Ascending aorta (tissue), 2 donors: ENCODE measurements at regions not wholly inside any gene's neighbourhood (a gene's known extent, or its start where the extent isn't known, plus 50 kb on each side); places are given as distances from the start of the nearest gene placed in this dataset.

Experiments used
- DNase-seq, 2 donors: peaks; one replicate each; pipeline ENCODE4 v3.0.0-alpha.2; 2019; ENCODE audit warnings: low spot score in 2 of 2
- H3K27ac ChIP-seq, 2 donors: fragments of 200-600 bp; sonication (generic); one replicate each; pipeline ENCODE4 v1.5.1; 2016 to 2017; ENCODE audit warnings: mild to moderate bottlenecking in 1 of 2
- H3K27me3 ChIP-seq: fragments of 200-600 bp; sonication (generic); one replicate; pipeline ENCODE4 v1.5.1; 2017
- H3K36me3 ChIP-seq, 2 donors: fragments of 200-600 bp; sonication (generic); one replicate each; pipeline ENCODE4 v1.5.1; 2016
- H3K4me1 ChIP-seq, 2 donors: fragments of 200-600 bp; sonication (generic); one replicate each; pipeline ENCODE4 v1.5.1; 2016 to 2017; ENCODE audit warnings: mild to moderate bottlenecking in 1 of 2
- H3K4me3 ChIP-seq, 2 donors: fragments of 200-600 bp; sonication (generic); one replicate each; pipeline ENCODE4 v1.5.1; 2016 to 2017; ENCODE audit warnings: mild to moderate bottlenecking in 1 of 2
- H3K9me3 ChIP-seq, 2 donors: fragments of 200-600 bp; sonication (generic); one replicate each; pipeline ENCODE4 v1.5.1; 2016
- intact Hi-C: fragments of 100-400 bp; cut with DNase I; formaldehyde crosslinking; loops from one replicate; pipeline ENCODE4 v1.15.1; 2023
- TF ChIP-seq, protein P1 (sequence below), 3 experiments: fragments of 200-600 bp in 2 of 3; fragments of 450-650 bp in 1 of 3; sonication (generic) in 2 of 3; IDR thresholded peaks; one replicate each; pipeline ENCODE4 v1.5.1; 2016 to 2019; ENCODE audit warnings: antibody characterized with exemption in 3 of 3, mild to moderate bottlenecking in 1 of 3, moderate library complexity in 1 of 3

DNA sequence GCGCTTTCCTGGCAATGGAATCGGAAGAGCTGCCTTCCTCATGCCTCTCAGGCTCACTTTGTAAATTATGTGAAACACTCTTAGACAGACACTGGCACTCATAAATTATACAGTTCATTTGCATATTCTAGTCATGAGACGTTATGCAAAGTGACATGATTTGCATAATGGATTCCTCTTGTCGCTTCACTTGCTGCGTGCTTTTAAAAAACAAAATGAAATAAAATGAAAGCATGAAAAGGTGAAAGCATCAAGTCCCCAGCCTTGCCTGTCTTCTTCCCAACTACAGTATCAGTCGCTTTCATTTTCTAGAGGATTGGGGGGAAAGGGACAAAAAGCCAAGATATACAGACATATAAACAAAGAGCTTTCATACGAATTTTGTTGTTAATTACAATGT, 252.8 kb upstream of the PMFBP1 start:
- Histone ChIP-seq H3K9me3 (peaks cover 0 to 8% of the 10 kb centered on the region in 2 donors), H3K4me1 (no peaks in the 10 kb centered on the region), H3K36me3 (no peaks in the 10 kb centered on the region), H3K27me3 (no peaks in the 10 kb centered on the region), H3K27ac (no peak overlapping the region), H3K4me3 (no peak overlapping the region)
- intact Hi-C loops, result no loop called here
- TF ChIP-seq, protein P1, sequence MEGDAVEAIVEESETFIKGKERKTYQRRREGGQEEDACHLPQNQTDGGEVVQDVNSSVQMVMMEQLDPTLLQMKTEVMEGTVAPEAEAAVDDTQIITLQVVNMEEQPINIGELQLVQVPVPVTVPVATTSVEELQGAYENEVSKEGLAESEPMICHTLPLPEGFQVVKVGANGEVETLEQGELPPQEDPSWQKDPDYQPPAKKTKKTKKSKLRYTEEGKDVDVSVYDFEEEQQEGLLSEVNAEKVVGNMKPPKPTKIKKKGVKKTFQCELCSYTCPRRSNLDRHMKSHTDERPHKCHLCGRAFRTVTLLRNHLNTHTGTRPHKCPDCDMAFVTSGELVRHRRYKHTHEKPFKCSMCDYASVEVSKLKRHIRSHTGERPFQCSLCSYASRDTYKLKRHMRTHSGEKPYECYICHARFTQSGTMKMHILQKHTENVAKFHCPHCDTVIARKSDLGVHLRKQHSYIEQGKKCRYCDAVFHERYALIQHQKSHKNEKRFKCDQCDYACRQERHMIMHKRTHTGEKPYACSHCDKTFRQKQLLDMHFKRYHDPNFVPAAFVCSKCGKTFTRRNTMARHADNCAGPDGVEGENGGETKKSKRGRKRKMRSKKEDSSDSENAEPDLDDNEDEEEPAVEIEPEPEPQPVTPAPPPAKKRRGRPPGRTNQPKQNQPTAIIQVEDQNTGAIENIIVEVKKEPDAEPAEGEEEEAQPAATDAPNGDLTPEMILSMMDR (IDR thresholded peaks at IDR 0.05), result no peak
- no peak for DNase-seq

DNA sequence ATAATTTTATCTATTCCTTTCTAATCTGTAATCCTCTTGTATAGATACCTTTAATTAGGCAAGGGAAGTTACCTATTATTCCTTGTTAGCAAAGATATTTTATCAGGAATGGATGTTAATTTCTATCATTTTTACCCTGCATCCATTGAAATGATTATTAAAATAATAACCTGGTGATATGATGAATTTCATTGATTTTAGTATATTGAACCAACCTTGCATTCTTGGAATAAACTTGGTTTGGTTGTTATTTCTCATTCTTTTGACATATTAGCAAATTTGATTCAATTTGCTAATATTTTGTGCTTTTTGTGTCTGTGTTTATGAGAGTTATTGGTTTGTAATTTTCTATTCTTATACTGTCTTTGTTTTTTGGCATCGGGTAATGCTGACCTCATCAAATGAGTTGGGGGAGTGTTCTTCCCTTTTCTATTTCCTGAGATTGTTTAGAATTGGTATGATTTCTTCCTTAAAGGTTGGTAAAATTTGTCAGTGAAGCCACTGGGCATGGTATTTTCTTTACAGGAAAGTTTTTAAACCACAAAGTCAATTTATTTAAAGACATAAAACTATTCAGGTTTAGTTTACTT, 250.4 kb upstream of the PMFBP1 start:
- Histone ChIP-seq H3K4me3 (no peak overlapping the region), H3K27me3 (no peaks in the 10 kb centered on the region), H3K27ac (no peak overlapping the region), H3K36me3 (no peaks in the 10 kb centered on the region), H3K9me3 (peaks cover 0 to 8% of the 10 kb centered on the region in 2 donors), H3K4me1 (no peaks in the 10 kb centered on the region)
- TF ChIP-seq, protein P1 (IDR thresholded peaks at IDR 0.05), result no peak
- no peak for DNase-seq
- intact Hi-C loops, result no loop called here

DNA sequence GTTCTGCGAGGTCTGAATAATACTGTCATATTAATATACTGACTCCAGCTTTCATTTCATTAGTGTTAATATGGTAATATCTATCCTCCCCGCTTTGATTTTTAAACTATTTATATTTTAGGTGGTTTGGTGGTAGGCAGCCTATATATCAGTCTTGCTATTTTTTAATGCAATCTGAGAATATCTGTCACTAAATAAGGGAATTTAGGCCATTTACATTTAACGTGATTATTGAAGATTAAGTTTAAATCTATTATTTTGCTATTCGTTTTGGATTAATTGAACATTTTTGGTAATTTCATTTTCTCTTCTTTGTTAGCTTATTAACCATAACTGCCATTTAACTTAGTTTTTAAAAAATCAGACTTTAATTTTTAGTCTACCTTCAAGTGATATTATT, 247.7 kb upstream of the PMFBP1 start:
- no peak for DNase-seq
- Histone ChIP-seq H3K4me1 (no peaks in the 10 kb centered on the region), H3K27me3 (no peaks in the 10 kb centered on the region), H3K4me3 (no peak overlapping the region), H3K9me3 (peaks cover 0 to 8% of the 10 kb centered on the region in 2 donors), H3K27ac (no peak overlapping the region), H3K36me3 (no peaks in the 10 kb centered on the region)
- intact Hi-C loops, result no loop called here
- TF ChIP-seq, protein P1 (IDR thresholded peaks at IDR 0.05), result no peak

DNA sequence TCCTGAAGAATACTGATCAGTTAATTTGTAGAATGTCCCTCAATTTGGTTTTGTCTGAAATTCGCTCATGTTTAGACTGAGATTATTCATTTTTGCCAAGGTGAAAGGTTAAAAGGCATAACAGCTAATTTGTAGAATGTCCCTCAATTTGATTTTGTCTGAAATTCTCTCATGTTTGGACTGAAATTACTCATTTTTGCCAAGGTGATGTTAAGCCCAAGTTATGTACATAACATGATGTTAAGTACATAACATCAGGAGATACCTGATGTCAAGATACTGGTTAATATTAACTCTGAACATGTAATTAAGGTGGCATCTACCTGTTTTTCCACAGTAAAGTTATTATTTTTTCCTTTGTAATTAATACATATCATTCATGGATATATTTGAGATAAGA, 243.4 kb upstream of the PMFBP1 start:
- no peak overlapping the region for H3K27ac ChIP-seq
- no peak for DNase-seq
- intact Hi-C loops, result no loop called here
- no peaks in the 10 kb centered on the region for H3K4me1 ChIP-seq
- H3K4me3 ChIP-seq, result no peak overlapping the region
- no peaks in the 10 kb centered on the region for H3K9me3 ChIP-seq
- H3K36me3 ChIP-seq, result no peaks in the 10 kb centered on the region
- TF ChIP-seq, protein P1 (IDR thresholded peaks at IDR 0.05), result no peak
- no peaks in the 10 kb centered on the region for H3K27me3 ChIP-seq

DNA sequence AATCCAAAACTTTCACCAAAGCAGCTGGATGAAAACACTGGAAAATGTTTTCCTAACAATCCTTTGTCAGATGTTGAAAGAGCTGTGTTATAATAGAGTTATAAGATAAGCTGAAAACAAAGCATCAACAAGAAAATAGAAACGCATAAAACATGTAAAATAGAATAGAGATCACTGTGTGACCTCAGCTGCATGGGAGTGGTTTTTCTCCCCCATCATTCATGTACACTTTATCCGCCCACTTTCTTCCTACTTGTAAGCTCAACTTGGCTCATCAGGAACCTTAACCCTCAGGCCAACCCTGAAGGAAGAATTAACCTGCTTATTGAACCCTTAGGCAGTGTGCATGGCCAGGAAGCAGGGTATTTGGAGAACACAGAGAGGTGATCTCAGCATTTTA, 238.5 kb upstream of the PMFBP1 start:
- Histone ChIP-seq H3K27me3 (no peaks in the 10 kb centered on the region), H3K9me3 (no peaks in the 10 kb centered on the region), H3K4me1 (no peaks in the 10 kb centered on the region), H3K4me3 (no peak overlapping the region), H3K36me3 (no peaks in the 10 kb centered on the region), H3K27ac (no peak overlapping the region)
- intact Hi-C loops, result no loop called here
- TF ChIP-seq, protein P1 (IDR thresholded peaks at IDR 0.05), result no peak
- DNase-seq, result no peak

DNA sequence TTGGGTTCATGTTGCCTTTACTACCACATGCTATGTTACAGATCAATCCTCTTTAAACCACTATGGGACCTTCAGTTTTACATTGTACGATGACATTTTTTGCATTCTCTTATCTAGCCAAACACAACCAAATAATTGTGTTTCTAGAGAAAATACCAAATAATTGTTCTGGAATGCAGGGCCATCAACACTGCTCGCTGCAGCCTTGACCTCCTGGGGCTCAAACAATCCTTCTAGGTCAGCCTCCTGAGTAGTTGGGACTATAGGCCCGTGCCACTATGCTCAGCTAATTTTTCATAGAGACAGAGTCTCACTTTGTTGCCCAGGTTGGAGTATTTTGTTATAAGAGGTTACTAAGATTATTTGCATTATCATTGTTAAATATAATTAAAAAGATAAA, 237.5 kb upstream of the PMFBP1 start:
- no peaks in the 10 kb centered on the region for H3K27me3 ChIP-seq
- no peak overlapping the region for H3K4me3 ChIP-seq
- no peaks in the 10 kb centered on the region for H3K9me3 ChIP-seq
- H3K36me3 ChIP-seq, result no peaks in the 10 kb centered on the region
- intact Hi-C loops, result no loop called here
- no peaks in the 10 kb centered on the region for H3K4me1 ChIP-seq
- TF ChIP-seq, protein P1 (IDR thresholded peaks at IDR 0.05), result no peak
- no peak overlapping the region for H3K27ac ChIP-seq
- no peak for DNase-seq
